Colonic mucosa (tissue), 4 donors: ENCODE measurements at regions not wholly inside any gene's neighbourhood (a gene's known extent, or its start where the extent isn't known, plus 50 kb on each side); places are given as distances from the start of the nearest gene placed in this dataset.
"Not testable (repeated sequence)": the region's sequence is repeated elsewhere in the genome, so short reads cannot be mapped to it uniquely, and the experiment has no call there.

Source experiments
- DNase-seq: peaks from one replicate; pipeline ENCODE4 v3.0.0-alpha.2; 2020
- H3K27ac ChIP-seq: fragments of 200-600 bp; one replicate; pipeline ENCODE4 v1.8.0; 2021
- H3K27me3 ChIP-seq: fragments of 200-600 bp; one replicate; pipeline ENCODE4 v1.8.0; 2021
- H3K36me3 ChIP-seq: fragments of 200-600 bp; one replicate; pipeline ENCODE4 v1.8.0; 2021
- H3K4me1 ChIP-seq: fragments of 200-600 bp; one replicate; pipeline ENCODE4 v1.8.0; 2021; ENCODE audit warnings: mild to moderate bottlenecking
- H3K4me3 ChIP-seq: fragments of 200-600 bp; one replicate; pipeline ENCODE4 v1.8.0; 2021
- H3K9ac ChIP-seq, 2 donors: one replicate each; pipeline ENCODE4 v1.7.0; 2013; ENCODE audit warnings: control low read depth in 2 of 2, low read depth in 2 of 2, low read length in 2 of 2
- H3K9me3 ChIP-seq: fragments of 200-600 bp; one replicate; pipeline ENCODE4 v1.8.0; 2021
- CTCF ChIP-seq: fragments of 200-600 bp; IDR thresholded peaks from one replicate; pipeline ENCODE4 v1.8.0; 2022; ENCODE audit warnings: antibody characterized with exemption, mild to moderate bottlenecking
- intact Hi-C: fragments of 100-400 bp; cut with DNase I; formaldehyde crosslinking; loops from one replicate; pipeline ENCODE4 v1.14.1; 2022
- donor health status: healthy.
- donor health status: DM: no; HTN: no; CAD: no.
- donor health status: DM: no; HTN: no; CAD: no.

- Histone ChIP-seq H3K4me1 (no peaks in the 10 kb centered on the region), H3K9ac (no peak overlapping the region), H3K36me3 (no peaks in the 10 kb centered on the region), H3K9me3 (no peaks in the 10 kb centered on the region), H3K27ac (no peak overlapping the region), H3K27me3 (no peaks in the 10 kb centered on the region), H3K4me3 (no peak overlapping the region)
- intact Hi-C loops, result no loop called here
- no peak for TF ChIP-seq CTCF
- DNase-seq, result no peak
Observed at GRCh38 chr12:78562368-78563205, 302.0 kb upstream of the SYT1 start.

DNA sequence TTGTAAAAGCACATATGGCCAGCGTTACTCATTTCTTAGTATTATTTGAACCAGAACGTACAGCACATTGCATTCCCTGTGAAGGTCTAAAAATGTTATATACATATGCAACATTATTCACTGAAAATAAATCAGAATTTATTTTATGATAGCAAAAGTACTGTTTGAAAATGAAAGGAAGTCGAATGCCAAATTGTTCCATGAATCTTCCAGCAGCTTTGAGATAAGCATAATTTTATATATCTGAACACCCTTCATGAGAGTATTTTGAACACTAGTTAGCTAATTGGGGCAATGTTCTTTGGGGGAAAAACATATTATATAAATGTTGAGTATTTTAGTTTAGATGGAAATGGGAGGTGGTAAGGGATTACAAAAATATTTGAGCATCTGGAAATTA lies 300.7 kb upstream of the SYT1 start:
- H3K4me3 ChIP-seq, result no peak overlapping the region
- no peaks in the 10 kb centered on the region for H3K36me3 ChIP-seq
- DNase-seq, result no peak
- no peak overlapping the region for H3K9ac ChIP-seq
- intact Hi-C loops, result no loop called here
- H3K9me3 ChIP-seq, result no peaks in the 10 kb centered on the region
- no peaks in the 10 kb centered on the region for H3K4me1 ChIP-seq
- no peak for TF ChIP-seq CTCF
- H3K27ac ChIP-seq, result no peak overlapping the region
- no peaks in the 10 kb centered on the region for H3K27me3 ChIP-seq

GRCh38 chr12:78566456-78566855 lies 298.1 kb upstream of the SYT1 start:
- H3K36me3 ChIP-seq, result no peaks in the 10 kb centered on the region
- intact Hi-C loops, result no loop called here
- no peak overlapping the region for H3K27ac ChIP-seq
- no peaks in the 10 kb centered on the region for H3K9me3 ChIP-seq
- no peak for TF ChIP-seq CTCF
- H3K9ac ChIP-seq, result no peak overlapping the region
- no peaks in the 10 kb centered on the region for H3K27me3 ChIP-seq
- no peak for DNase-seq
- H3K4me3 ChIP-seq, result no peak overlapping the region
- no peaks in the 10 kb centered on the region for H3K4me1 ChIP-seq

DNA sequence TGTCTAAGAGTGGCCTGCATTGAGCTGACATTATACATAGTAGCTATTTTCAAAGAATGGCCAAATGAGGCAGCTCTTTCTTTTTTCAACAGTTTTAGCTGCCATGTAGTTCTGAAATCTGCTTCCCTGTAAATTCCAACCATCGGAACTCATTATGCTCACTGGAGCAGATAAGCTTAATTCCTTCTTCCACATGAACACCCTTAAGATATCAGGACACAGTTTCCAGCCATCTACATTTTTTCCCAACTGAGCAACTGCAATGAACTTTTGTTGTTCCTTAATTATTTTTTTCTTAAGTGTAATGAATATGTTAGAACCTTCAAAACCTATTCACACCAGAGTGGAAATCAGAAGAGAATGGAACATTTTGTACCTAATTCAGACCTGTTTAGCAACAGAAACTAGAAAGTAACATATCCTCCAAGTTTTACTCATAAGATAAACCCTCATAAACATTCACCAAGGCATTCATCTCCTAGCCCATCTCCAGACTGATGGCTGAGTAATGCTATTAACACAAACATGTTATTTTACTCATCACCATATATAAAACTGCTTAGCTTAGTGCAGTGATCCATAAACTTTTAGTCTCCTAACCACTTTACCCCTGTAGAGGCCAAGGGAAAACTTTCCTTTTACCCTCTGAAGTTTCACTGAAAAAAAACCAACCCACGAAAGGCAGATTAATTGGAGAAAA lies 296.1 kb upstream of the SYT1 start:
- no peak for TF ChIP-seq CTCF
- intact Hi-C loops, result no loop called here
- no peak overlapping the region for H3K27ac ChIP-seq

GRCh38 chr12:78571953-78572352 lies 292.6 kb upstream of the SYT1 start:
- H3K27ac ChIP-seq, result no peak overlapping the region
- no peaks in the 10 kb centered on the region for H3K27me3 ChIP-seq
- TF ChIP-seq CTCF, result no peak
- intact Hi-C loops, result no loop called here
- no peaks in the 10 kb centered on the region for H3K4me1 ChIP-seq
- H3K4me3 ChIP-seq, result no peak overlapping the region
- no peak for DNase-seq
- no peaks in the 10 kb centered on the region for H3K36me3 ChIP-seq
- no peaks in the 10 kb centered on the region for H3K9me3 ChIP-seq
- H3K9ac ChIP-seq, result no peak overlapping the region

More for the DNA sequence above, 296.1 kb upstream of the SYT1 start:
- no peak for DNase-seq
- H3K27me3 ChIP-seq, result no peaks in the 10 kb centered on the region
- H3K9ac ChIP-seq, result no peak overlapping the region
- H3K4me3 ChIP-seq, result no peak overlapping the region
- H3K4me1 ChIP-seq, result no peaks in the 10 kb centered on the region
- H3K9me3 ChIP-seq, result no peaks in the 10 kb centered on the region
- H3K36me3 ChIP-seq, result no peaks in the 10 kb centered on the region

DNA sequence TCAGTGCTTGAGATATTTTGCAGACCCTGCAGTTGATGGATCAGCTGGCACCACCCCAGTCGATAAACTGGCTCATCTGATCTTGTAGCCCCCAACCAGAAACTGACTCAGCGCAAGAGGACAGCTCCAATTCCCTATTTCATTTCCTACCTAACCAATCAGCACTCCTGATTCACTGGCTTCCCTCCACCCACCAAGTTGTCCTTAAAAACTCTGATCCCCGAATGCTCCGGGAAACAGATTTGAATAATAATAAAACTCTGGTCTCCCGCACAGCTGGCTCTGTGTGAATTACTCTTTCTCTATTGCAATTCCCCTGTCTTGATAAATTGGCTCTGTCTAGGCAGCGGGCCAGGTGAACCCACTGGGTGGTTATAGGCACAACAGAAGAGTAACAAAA lies 289.4 kb upstream of the SYT1 start:
- intact Hi-C loops, H3K9me3 ChIP-seq: not testable (repeated sequence)

More for the DNA sequence above, 289.4 kb upstream of the SYT1 start:
- not testable (repeated sequence) for H3K36me3 ChIP-seq, H3K9ac ChIP-seq, H3K27me3 ChIP-seq, H3K4me3 ChIP-seq, H3K27ac ChIP-seq, H3K4me1 ChIP-seq, DNase-seq
